Gastroesophageal sphincter (tissue), 3 donors: ENCODE measurements at regions not wholly inside any gene's neighbourhood (a gene's known extent, or its start where the extent isn't known, plus 50 kb on each side); places are given as distances from the start of the nearest gene placed in this dataset.

Source experiments
- CTCF ChIP-seq, 4 experiments: fragments of 200-600 bp in 2 of 4; fragments of 450-650 bp in 2 of 4; sonication (generic) in 1 of 4; IDR thresholded peaks; one replicate each; pipeline ENCODE4 v1.5.1; 2017 to 2019; ENCODE audit warnings: antibody characterized with exemption in 4 of 4, mild to moderate bottlenecking in 2 of 4, moderate library complexity in 2 of 4
- EP300 ChIP-seq: sonication (generic); formaldehyde crosslinking; IDR thresholded peaks from one replicate; pipeline ENCODE4 v1.6.1; 2017; ENCODE audit warnings: antibody characterized with exemption, mild to moderate bottlenecking
- POLR2A ChIP-seq, 2 donors: fragments of 450-650 bp; IDR thresholded peaks; one replicate each; pipeline ENCODE4 v1.6.1; 2017; ENCODE audit warnings: antibody characterized with exemption in 2 of 2, mild to moderate bottlenecking in 2 of 2, moderate library complexity in 1 of 2
- POLR2AphosphoS5 ChIP-seq: sonication (generic); formaldehyde crosslinking; IDR thresholded peaks from one replicate; pipeline ENCODE4 v1.6.1; 2017; ENCODE audit warnings: antibody characterized with exemption

GRCh38 chr11:92523611-92524010 lies 299.0 kb downstream of the FAT3 start:
- no peak for TF ChIP-seq CTCF (IDR thresholded peaks at IDR 0.05)
- TF ChIP-seq POLR2A (IDR thresholded peaks at IDR 0.05) = no peak
- no peak for TF ChIP-seq POLR2AphosphoS5
- no peak for TF ChIP-seq EP300
